WI38 (cell line): ENCODE measurements at regions not wholly inside any gene's neighbourhood (a gene's known extent, or its start where the extent isn't known, plus 50 kb on each side); places are given as distances from the start of the nearest gene placed in this dataset.
A peak's percentile ranks its signal among the peaks of the same experiment; 100 is the strongest.

Experiments used
- H3K4me3 ChIP-seq: 2 replicates; pipeline ENCODE4 v1.5.1; 2011; ENCODE audit warnings: low read depth, mild to moderate bottlenecking, control low read depth, low read length
- TF ChIP-seq, protein P1 (sequence below): IDR thresholded peaks from 2 replicates; pipeline ENCODE4 v1.5.1; 2012; ENCODE audit warnings: low read depth, mild to moderate bottlenecking, control low read depth, low read length

GRCh38 chr15:62894322-62895085 is 148.0 kb upstream of the TPM1 start:
- no peak overlapping the region for H3K4me3 ChIP-seq
- TF ChIP-seq, protein P1, sequence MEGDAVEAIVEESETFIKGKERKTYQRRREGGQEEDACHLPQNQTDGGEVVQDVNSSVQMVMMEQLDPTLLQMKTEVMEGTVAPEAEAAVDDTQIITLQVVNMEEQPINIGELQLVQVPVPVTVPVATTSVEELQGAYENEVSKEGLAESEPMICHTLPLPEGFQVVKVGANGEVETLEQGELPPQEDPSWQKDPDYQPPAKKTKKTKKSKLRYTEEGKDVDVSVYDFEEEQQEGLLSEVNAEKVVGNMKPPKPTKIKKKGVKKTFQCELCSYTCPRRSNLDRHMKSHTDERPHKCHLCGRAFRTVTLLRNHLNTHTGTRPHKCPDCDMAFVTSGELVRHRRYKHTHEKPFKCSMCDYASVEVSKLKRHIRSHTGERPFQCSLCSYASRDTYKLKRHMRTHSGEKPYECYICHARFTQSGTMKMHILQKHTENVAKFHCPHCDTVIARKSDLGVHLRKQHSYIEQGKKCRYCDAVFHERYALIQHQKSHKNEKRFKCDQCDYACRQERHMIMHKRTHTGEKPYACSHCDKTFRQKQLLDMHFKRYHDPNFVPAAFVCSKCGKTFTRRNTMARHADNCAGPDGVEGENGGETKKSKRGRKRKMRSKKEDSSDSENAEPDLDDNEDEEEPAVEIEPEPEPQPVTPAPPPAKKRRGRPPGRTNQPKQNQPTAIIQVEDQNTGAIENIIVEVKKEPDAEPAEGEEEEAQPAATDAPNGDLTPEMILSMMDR = no peak

DNA sequence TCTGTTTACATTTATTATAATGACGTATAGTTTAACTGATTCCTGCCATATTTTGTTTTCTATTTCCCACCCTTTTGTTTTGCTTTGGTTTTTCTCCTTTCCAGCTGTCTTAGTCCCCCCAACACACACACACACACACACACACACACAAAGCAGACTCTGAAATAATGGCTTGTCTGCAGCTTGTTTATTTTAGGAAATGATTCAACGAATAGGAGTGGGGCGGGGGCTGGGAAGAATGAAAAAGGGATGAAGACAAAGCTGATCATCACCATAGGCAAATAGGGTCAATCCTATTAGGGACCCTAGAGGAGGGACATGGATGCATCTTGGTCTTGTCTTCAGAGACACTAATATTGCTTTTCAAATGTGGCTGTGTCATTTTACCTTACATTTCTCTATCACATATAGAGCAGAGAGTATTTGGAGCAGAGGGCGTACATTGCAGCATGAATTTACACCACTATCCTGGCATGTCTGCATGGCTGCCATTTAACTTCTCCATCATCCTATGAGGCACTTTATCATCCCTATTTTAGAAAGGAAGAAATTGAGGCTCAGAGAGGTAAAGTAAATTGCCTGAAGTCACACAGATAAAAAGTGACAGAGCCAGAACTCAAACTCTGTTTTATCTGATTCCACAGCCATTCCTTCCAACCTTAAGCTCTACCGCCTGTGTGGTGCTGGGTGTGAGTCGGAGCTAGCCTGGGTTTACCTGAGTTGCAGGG is 147.2 kb upstream of the TPM1 start:
- no peak overlapping the region for H3K4me3 ChIP-seq
- TF ChIP-seq, protein P1 = no peak

GRCh38 chr15:62895905-62896316 is 146.6 kb upstream of the TPM1 start:
- no peak overlapping the region; the same call in 1 of the 2 replicates for H3K4me3 ChIP-seq
- TF ChIP-seq, protein P1 = no peak

GRCh38 chr15:62896380-62896866 is 146.1 kb upstream of the TPM1 start:
- TF ChIP-seq, protein P1 = no peak
- H3K4me3 ChIP-seq = peak overlapping the region; percentile 11; the same call in 1 of the 2 replicates

DNA sequence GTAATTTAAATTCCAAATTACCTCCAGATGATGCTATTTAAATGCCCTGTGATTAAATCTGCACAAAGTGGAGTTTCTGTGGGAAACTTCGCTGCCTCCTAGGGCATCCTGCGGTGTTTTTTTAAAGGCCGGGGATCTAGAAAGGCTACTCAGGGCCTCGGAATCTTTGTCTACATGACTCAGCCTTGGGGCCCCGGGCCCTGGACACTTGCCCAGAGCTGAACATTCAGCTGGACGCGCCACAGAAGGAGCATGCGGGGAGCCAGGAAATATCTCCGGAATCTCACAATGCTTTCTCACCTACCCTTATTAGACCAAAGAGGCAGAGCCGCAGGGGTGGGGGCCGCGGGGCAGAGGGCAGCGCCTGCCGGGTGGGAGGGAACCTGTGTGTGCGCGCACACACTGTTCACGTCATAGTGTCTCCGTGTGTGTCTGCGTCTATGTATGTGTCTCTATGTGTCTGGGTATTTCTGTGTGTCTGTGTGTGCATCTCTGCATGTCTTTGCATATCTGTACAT is 145.5 kb upstream of the TPM1 start:
- TF ChIP-seq, protein P1 = no peak
- peak overlapping the region; percentile 26; the same call in 1 of the 2 replicates for H3K4me3 ChIP-seq

DNA sequence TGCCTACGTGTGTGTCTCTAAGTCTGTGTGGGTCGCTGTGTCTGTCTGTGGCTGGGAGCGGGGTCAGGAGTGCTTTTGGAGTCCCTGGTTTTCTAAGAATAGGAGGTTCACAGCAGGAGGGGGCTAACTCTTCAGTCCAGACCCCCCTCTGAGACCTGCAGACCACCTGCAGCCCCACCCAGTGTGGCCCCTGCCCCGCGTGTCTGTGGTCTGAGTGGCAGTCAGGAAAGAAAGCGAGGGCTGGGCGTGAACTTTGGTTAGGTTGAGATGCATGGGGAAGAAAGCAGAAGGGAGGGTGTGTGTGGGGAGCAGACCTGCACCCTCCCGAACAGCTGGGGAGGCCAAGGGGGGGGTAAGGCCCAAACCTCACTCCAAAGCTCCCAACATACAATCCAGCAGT is 144.9 kb upstream of the TPM1 start:
- TF ChIP-seq, protein P1 = no peak

More for the DNA sequence above, 144.9 kb upstream of the TPM1 start:
- H3K4me3 ChIP-seq = no peak overlapping the region
